Uterus (tissue), 2 donors: ENCODE measurements at regions not wholly inside any gene's neighbourhood (a gene's known extent, or its start where the extent isn't known, plus 50 kb on each side); places are given as distances from the start of the nearest gene placed in this dataset.

ENCODE experiments used
- POLR2A ChIP-seq, 2 donors: fragments of 450-650 bp; IDR thresholded peaks; one replicate each; pipeline ENCODE4 v1.6.1; 2016; ENCODE audit warnings: antibody characterized with exemption in 2 of 2, mild to moderate bottlenecking in 1 of 2, moderate library complexity in 1 of 2
- TF ChIP-seq, protein P1 (sequence below), 4 experiments: fragments of 200-600 bp in 2 of 4; fragments of 450-650 bp in 2 of 4; sonication (generic) in 2 of 4; IDR thresholded peaks; one replicate each; pipeline ENCODE4 v1.5.1; 2016 to 2019; ENCODE audit warnings: antibody characterized with exemption in 4 of 4, mild to moderate bottlenecking in 2 of 4, moderate library complexity in 1 of 4

DNA sequence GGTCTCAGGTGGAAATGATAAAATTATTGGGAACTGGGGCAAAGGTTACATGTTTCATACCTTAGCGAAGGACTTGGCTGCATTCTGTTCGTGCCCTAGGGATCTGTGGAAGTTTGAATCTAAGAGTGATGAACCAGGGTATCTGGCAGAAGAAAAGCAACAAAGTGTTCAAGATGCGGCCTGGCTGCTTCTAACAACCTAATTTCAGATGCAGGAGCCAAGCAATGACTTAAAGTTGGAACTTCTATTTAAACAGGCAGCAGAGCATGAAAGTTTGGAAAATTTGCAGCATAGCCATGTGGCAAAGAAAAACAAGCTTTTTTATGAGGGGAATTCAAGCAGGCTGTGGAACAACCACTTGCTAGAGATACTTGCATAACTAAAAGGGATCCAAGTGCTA lies 73.5 kb downstream of the CD24 start:
- TF ChIP-seq, protein P1, sequence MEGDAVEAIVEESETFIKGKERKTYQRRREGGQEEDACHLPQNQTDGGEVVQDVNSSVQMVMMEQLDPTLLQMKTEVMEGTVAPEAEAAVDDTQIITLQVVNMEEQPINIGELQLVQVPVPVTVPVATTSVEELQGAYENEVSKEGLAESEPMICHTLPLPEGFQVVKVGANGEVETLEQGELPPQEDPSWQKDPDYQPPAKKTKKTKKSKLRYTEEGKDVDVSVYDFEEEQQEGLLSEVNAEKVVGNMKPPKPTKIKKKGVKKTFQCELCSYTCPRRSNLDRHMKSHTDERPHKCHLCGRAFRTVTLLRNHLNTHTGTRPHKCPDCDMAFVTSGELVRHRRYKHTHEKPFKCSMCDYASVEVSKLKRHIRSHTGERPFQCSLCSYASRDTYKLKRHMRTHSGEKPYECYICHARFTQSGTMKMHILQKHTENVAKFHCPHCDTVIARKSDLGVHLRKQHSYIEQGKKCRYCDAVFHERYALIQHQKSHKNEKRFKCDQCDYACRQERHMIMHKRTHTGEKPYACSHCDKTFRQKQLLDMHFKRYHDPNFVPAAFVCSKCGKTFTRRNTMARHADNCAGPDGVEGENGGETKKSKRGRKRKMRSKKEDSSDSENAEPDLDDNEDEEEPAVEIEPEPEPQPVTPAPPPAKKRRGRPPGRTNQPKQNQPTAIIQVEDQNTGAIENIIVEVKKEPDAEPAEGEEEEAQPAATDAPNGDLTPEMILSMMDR (IDR thresholded peaks at IDR 0.05): no peak
- TF ChIP-seq POLR2A (IDR thresholded peaks at IDR 0.05): no peak
